CD14-positive monocyte (primary cell): ENCODE measurements at regions not wholly inside any gene's neighbourhood (a gene's known extent, or its start where the extent isn't known, plus 50 kb on each side); places are given as distances from the start of the nearest gene placed in this dataset.

Experiments
- DNase-seq, 3 donors: peaks; one replicate each; pipeline ENCODE4 v3.0.0-alpha.2; 2011 to 2022
- H2AFZ ChIP-seq: 2 replicates; pipeline ENCODE4 v1.6.0; 2012; ENCODE audit warnings: mild to moderate bottlenecking, low read depth, low read length, inconsistent platforms; ENCODE audit not compliant: insufficient read depth, poor library complexity, severe bottlenecking
- H3K27ac ChIP-seq, 2 donors: 1 replicate in 1 of 2; 2 replicates in 1 of 2; pipeline ENCODE4 v1.5.1; 2012 to 2013; ENCODE audit warnings: low read length in 2 of 2, control low read depth in 1 of 2, inconsistent platforms in 1 of 2, low read depth in 1 of 2, mild to moderate bottlenecking in 1 of 2
- H3K27me3 ChIP-seq, 2 donors: one replicate each; pipeline versions ENCODE4 v1.6.0 to v1.6.1; 2011 to 2013; ENCODE audit warnings: low read length in 2 of 2; ENCODE audit not compliant: control insufficient read depth in 2 of 2, insufficient read depth in 2 of 2
- H3K36me3 ChIP-seq, 2 donors: replicated peaks in 1 of 2; 1 replicate in 1 of 2; 2 replicates in 1 of 2; pipeline versions ENCODE4 v1.5.1 to v1.6.1; 2012 to 2013; ENCODE audit warnings: low read length in 2 of 2, control low read depth in 1 of 2, inconsistent platforms in 1 of 2, mild to moderate bottlenecking in 1 of 2; ENCODE audit not compliant: insufficient read depth in 2 of 2, control insufficient read depth in 1 of 2
- H3K4me1 ChIP-seq, 2 donors: 1 replicate in 1 of 2; 2 replicates in 1 of 2; pipeline versions ENCODE4 v1.5.1 to v1.6.1; 2012 to 2013; ENCODE audit warnings: low read length in 2 of 2, control low read depth in 1 of 2, inconsistent platforms in 1 of 2, mild to moderate bottlenecking in 1 of 2, moderate library complexity in 1 of 2; ENCODE audit not compliant: insufficient read depth in 2 of 2, control insufficient read depth in 1 of 2
- H3K4me2 ChIP-seq: replicated peaks from 2 replicates; pipeline ENCODE3; 2012; ENCODE audit warnings: low read length, moderate library complexity, mild to moderate bottlenecking; ENCODE audit not compliant: poor library complexity, severe bottlenecking; ENCODE audit errors: extremely low read depth
- H3K4me3 ChIP-seq, 3 experiments: fragments of 200-600 bp in 1 of 3; sonication (generic) in 1 of 3; replicated peaks in 1 of 3; 1 replicate in 2 of 3; 2 replicates in 1 of 3; pipeline ENCODE4 v1.5.1; 2011 to 2013; ENCODE audit warnings: low read length in 3 of 3, mild to moderate bottlenecking in 3 of 3, control low read depth in 2 of 3, low read depth in 2 of 3, inconsistent platforms in 1 of 3, moderate library complexity in 1 of 3
- H3K79me2 ChIP-seq: 2 replicates; pipeline ENCODE4 v1.6.0; 2012; ENCODE audit warnings: mild to moderate bottlenecking, control low read depth, inconsistent platforms, low read length, moderate library complexity; ENCODE audit not compliant: insufficient read depth
- H3K9ac ChIP-seq: 2 replicates; pipeline ENCODE4 v1.6.0; 2017; ENCODE audit warnings: low read length, mild to moderate bottlenecking; ENCODE audit not compliant: insufficient read depth, poor library complexity, severe bottlenecking
- H3K9me3 ChIP-seq, 2 donors: replicated peaks in 1 of 2; 1 replicate in 1 of 2; 2 replicates in 1 of 2; pipeline versions ENCODE4 v1.5.1 to v1.6.1; 2012 to 2013; ENCODE audit warnings: low read length in 2 of 2, control low read depth in 1 of 2; ENCODE audit not compliant: control insufficient read depth in 1 of 2, insufficient read depth in 1 of 2
- H4K20me1 ChIP-seq: 2 replicates; pipeline ENCODE4 v1.6.0; 2012; ENCODE audit warnings: mild to moderate bottlenecking, low read length, control low read depth, moderate library complexity; ENCODE audit not compliant: insufficient read depth
- H3K27ac Mint-ChIP-seq, 7 donors: one replicate each; pipeline ENCODE4 v1.8.0; 2020; ENCODE audit warnings: mild to moderate bottlenecking in 7 of 7, mixed read lengths in 7 of 7, moderate library complexity in 6 of 7, inconsistent platforms in 2 of 7
- H3K27me3 Mint-ChIP-seq, 3 donors: one replicate each; pipeline ENCODE4 v1.8.0; 2021 to 2022; ENCODE audit warnings: low read depth in 3 of 3, mild to moderate bottlenecking in 3 of 3, mixed read lengths in 3 of 3, moderate library complexity in 3 of 3, inconsistent platforms in 1 of 3
- H3K36me3 Mint-ChIP-seq, 2 donors: one replicate each; pipeline ENCODE4 v1.8.0; 2020; ENCODE audit warnings: mixed read lengths in 2 of 2, inconsistent platforms in 1 of 2, mild to moderate bottlenecking in 1 of 2
- H3K4me1 Mint-ChIP-seq: one replicate; pipeline ENCODE4 v1.8.0; 2020; ENCODE audit warnings: mild to moderate bottlenecking, mixed read lengths
- H3K4me3 Mint-ChIP-seq, 2 donors: one replicate each; pipeline ENCODE4 v1.8.0; 2020; ENCODE audit warnings: mild to moderate bottlenecking in 2 of 2, mixed read lengths in 2 of 2, moderate library complexity in 1 of 2
- H3K9me3 Mint-ChIP-seq, 7 donors: one replicate each; pipeline ENCODE4 v1.8.0; 2020 to 2022; ENCODE audit warnings: mixed read lengths in 7 of 7, mild to moderate bottlenecking in 6 of 7, moderate library complexity in 6 of 7, inconsistent platforms in 2 of 7
- CTCF ChIP-seq: fragments of 200-600 bp; IDR thresholded peaks from one replicate; pipeline ENCODE4 v1.8.0; 2022; ENCODE audit warnings: antibody characterized with exemption, mild to moderate bottlenecking
- WGBS: methylation state at CpG from one replicate; pipeline ENCODE4 v1.1.5; 2013; ENCODE audit warnings: missing lambda C conversion rate; ENCODE audit not compliant: insufficient coverage; 5-methylcytosine and 5-hydroxymethylcytosine counted together
- intact Hi-C, 2 donors: fragments of 100-400 bp; cut with micrococcal nuclease; formaldehyde crosslinking; loops; one replicate each; pipeline versions ENCODE4 v1.15.0 to v1.15.1; 2023

- WGBS, result 94% methylated on average over 6 of the region's 10 CpGs
- H3K9ac ChIP-seq, result no peak overlapping the region
- H3K4me3 ChIP-seq, result no peak overlapping the region
- H3K27me3 ChIP-seq, result no peaks in the 10 kb centered on the region
- peaks cover 2 to 13% (median 5%) of the 10 kb centered on the region in 7 donors for H3K9me3 Mint-ChIP-seq
- no peak overlapping the region for H3K4me2 ChIP-seq
- TF ChIP-seq CTCF, result no peak
- H3K27me3 Mint-ChIP-seq, result peaks cover 0 to 7% (median 0%) of the 10 kb centered on the region in 3 donors
- peaks cover 3 to 9% of the 10 kb centered on the region in 2 donors for H3K9me3 ChIP-seq
- H3K4me3 Mint-ChIP-seq, result no peak overlapping the region
- no peaks in the 10 kb centered on the region for H3K79me2 ChIP-seq
- H4K20me1 ChIP-seq, result no peaks in the 10 kb centered on the region
- no peak overlapping the region for H3K27ac Mint-ChIP-seq
- H3K4me1 ChIP-seq, result no peaks in the 10 kb centered on the region
- H3K36me3 ChIP-seq, result no peaks in the 10 kb centered on the region
- no peak overlapping the region for H3K27ac ChIP-seq
- no peaks in the 10 kb centered on the region for H3K36me3 Mint-ChIP-seq
- DNase-seq, result no peak
- intact Hi-C loops, result no loop called here
- no peaks in the 10 kb centered on the region for H3K4me1 Mint-ChIP-seq
- no peak overlapping the region for H2AFZ ChIP-seq
These were observed 113.9 kb upstream of the UBL3 start for GRCh38 chr13:29964181-29964845.

GRCh38 chr13:29963089-29963488, 112.7 kb upstream of the UBL3 start:
- no peak for TF ChIP-seq CTCF
- Histone ChIP-seq H3K4me3 (no peak overlapping the region), H2AFZ (no peak overlapping the region), H3K27ac (no peak overlapping the region), H3K27me3 (no peaks in the 10 kb centered on the region), H4K20me1 (no peaks in the 10 kb centered on the region), H3K4me1 (no peaks in the 10 kb centered on the region), H3K4me2 (no peak overlapping the region), H3K79me2 (no peaks in the 10 kb centered on the region), H3K9ac (no peak overlapping the region), H3K36me3 (no peaks in the 10 kb centered on the region), H3K9me3 (peaks cover 3 to 9% of the 10 kb centered on the region in 2 donors)
- no CpG with 5 or more reads among the region's 3 CpGs for WGBS
- no peaks in the 10 kb centered on the region for H3K4me1 Mint-ChIP-seq
- intact Hi-C loops, result no loop called here
- peak overlapping the region in 1 of 7 donors; percentile 38 for H3K27ac Mint-ChIP-seq
- DNase-seq, result no peak
- no peak overlapping the region for H3K4me3 Mint-ChIP-seq
- peaks cover 1 to 5% (median 2%) of the 10 kb centered on the region in 3 donors for H3K27me3 Mint-ChIP-seq
- H3K9me3 Mint-ChIP-seq, result peaks cover 0 to 12% (median 4%) of the 10 kb centered on the region in 7 donors
- H3K36me3 Mint-ChIP-seq, result no peaks in the 10 kb centered on the region
